ENCODE measurements at regions not wholly inside any gene's neighbourhood (a gene's known extent, or its start where the extent isn't known, plus 50 kb on each side); places are given as distances from the start of the nearest gene placed in this dataset.

DNA sequence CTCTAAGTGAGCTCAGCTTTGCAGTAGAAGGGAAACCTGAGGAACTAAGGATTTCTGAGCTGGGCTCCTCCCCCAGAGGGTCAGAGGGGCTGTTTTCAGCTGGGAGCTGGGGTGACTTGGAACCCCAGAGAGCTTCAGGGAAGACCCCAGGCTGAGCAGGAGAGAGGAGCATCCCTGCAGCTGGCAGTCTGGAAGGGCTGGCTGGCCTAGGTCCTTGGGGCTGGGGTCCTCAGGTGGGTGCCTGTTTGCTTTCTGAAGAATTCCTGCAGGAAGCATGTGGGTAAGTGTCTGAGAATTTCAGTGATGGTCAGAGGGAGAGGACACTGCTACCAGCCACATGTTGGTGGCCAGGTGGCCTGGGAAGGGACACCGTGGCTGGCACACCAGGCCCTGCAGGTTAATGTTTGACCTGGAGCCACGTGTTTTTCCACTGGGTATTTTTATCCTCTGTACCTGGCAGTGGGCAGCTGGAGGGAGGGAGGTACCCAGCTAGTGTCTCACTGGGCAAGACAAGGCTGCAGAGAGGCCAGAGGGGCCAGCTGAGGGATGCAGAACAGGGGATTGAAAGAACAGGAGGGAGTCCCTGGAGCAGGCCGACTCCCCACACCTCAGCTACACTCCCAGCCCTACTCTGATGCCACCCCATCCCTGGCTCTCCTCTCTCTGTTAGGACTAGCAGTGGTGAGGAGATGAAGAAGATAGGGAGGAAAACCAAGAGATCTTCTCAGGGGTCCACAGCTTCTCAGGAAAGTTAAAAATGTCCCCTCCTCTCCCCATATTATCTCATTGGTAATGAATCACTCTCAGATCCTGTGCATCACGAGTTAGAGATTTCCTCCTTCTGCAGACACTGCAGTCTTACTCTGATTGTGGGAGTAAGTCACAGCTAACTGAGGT is 143.6 kb downstream of the VEGFA start:
- Histone ChIP-seq H3K27me3 (ENCODE audit: low read depth) (no peaks in the 10 kb centered on the region), H3K4me1 (peaks cover 11% of the 10 kb centered on the region), H3K9me3 (no peaks in the 10 kb centered on the region), H3K36me3 (replicated peaks) (no peaks in the 10 kb centered on the region; the same call in 1 of the 2 replicates), H3K4me3 (no peak overlapping the region)
- no peak for DNase-seq (ENCODE audit: low spot score in 2 of 2)
- in situ Hi-C loops (cut with MboI; ENCODE audit: low sequenced_read_pairs) = no loop called here

DNA sequence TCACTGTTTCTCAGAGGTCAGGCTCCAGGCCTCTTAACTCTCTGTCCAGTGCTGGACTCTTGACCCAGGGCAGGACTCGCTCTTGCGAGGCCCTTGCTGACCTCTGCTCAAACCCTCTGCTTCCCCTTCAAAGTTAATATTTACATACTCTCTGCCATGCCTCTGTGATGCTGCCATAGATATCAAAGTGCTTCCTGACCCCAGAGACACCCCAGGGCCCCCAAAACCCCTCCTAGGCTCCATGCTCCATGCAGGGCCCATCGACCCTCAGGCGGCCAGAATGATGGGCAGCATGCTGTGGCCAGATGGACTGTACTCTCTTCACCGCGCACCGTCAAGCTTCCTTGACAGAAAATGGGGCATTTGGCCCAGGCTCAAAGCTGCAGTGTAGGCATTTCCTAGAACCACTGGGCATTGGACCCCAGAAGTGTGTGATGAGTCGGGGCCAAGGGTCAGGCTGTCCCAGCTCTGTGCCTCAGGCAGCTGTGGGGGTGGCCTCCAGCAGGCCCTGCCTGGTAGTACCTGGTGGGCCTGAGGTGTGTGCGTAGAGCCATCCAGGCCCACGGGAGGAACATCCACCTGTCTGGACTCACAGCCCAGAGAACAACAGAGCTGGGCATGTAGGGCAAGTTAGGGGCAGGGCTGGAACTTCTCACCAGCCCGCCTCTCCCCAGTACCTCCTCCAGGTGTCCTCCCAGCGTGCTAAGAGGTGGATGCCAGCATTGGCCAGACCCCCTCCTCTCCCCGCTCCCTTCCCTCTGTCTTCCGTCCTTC is 142.8 kb downstream of the VEGFA start:
- in situ Hi-C loops (cut with MboI; ENCODE audit: low sequenced_read_pairs) = no loop called here
- peaks cover 11% of the 10 kb centered on the region for H3K4me1 ChIP-seq

DNA sequence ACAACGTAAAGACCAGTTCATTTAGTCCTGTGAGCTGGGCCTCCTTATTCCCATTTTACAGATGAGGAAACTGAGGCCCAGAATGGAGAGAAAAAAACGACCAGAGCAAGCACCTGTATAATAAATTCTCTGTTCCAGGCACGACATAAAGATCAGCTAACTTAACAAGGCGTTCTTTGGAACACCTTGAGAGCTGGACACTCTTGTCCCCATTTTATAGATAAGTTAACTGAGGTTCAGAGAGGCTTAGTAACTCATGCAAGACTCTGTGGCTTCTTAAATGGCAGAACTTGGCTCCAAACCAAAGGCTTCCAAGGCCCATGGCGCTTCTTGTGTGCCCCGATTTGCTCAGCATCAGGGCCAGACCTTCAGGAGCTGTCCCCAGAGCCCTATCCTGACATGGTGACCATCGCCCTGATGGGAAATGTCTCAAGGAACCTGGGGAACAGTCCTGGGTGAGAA is 142.1 kb downstream of the VEGFA start:
- Histone ChIP-seq H3K4me1 (peaks cover 11% of the 10 kb centered on the region), H3K4me3 (no peak overlapping the region), H3K9me3 (no peaks in the 10 kb centered on the region), H3K27me3 (ENCODE audit: low read depth) (no peaks in the 10 kb centered on the region), H3K36me3 (replicated peaks) (no peaks in the 10 kb centered on the region; the same call in 1 of the 2 replicates)
- DNase-seq (ENCODE audit: low spot score in 2 of 2) = no peak
- in situ Hi-C loops (cut with MboI; ENCODE audit: low sequenced_read_pairs) = no loop called here

More for the DNA sequence above, 142.8 kb downstream of the VEGFA start:
- no peaks in the 10 kb centered on the region for H3K27me3 ChIP-seq (ENCODE audit: low read depth)
- DNase-seq (ENCODE audit: low spot score in 2 of 2) = no peak
- H3K4me3 ChIP-seq = no peak overlapping the region
- no peaks in the 10 kb centered on the region for H3K9me3 ChIP-seq
- no peaks in the 10 kb centered on the region; the same call in 1 of the 2 replicates for H3K36me3 ChIP-seq (replicated peaks)

DNA sequence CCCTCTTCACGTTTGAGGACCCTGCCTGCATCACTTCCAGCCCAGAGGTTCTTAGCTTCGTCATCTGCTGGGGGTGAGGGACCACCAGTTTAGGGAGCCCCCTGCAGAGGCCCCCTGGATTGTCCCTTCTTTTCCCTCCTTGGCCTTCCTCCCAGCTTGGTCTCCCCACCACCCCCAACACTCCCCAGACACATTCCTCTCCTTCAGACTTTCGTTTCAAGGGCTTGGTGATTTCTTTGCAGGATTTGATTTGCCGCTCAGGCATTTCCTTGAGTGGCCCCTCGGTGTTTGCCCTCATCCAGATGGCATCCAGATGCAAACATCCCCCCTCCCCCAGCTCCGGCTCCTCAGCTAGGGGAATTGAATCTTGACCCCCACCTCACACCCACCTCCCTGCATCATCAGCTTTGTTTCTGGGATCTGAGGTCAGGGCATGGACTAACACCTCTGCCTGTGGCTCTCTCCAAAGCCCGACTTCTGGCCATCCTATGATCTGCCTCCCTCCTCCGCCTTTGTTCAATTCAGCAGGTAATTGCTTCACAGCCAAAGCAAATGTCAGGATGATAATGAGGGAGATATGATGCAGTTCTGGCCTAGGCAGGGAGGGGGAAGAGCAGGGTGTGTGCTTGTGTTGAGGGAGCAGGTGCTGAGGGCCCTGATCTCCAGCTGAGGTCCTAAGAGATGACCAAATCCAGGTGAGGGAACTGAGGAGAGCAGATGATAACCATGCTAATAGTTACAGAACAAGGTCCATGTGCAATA is 141.5 kb downstream of the VEGFA start:
- Histone ChIP-seq H3K36me3 (replicated peaks) (no peaks in the 10 kb centered on the region; the same call in 1 of the 2 replicates), H3K4me3 (no peak overlapping the region), H3K4me1 (peaks cover 11% of the 10 kb centered on the region), H3K9me3 (no peaks in the 10 kb centered on the region), H3K27me3 (ENCODE audit: low read depth) (no peaks in the 10 kb centered on the region)
- in situ Hi-C loops (cut with MboI; ENCODE audit: low sequenced_read_pairs) = no loop called here
- DNase-seq (ENCODE audit: low spot score in 2 of 2) = no peak

DNA sequence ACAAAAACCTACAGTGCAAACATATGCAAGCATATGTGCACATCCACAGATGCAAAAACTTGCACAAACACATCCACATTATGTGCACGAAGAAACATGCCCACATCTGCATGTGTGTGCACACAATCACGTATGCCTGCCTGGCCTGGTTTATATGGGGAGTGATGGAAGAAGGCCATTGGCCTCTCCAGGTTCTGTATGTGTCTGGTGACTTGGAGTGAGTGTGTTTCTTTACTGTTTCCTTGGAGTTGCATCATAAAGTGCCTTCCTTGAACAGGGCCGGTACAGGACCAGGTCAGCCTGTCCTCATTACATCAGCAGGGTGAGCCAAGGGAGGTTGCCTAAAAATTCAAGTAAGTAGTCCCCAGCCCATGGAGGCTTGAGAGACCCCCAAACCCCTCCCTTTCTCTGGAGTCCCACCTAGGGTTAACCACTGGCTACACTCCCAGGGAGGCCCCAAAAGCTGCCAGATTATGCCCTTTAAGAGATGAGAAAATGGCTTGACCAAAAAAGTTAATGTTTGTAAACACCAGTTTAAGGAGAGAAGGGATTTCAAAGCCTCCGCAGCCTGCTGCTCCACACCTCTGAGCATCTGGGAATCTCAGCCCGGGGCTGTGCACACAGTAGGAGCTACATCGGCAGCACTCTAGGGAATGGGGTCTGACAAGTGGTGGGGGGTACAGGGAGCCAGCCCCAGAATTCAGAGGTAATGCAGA is 140.8 kb downstream of the VEGFA start:
- no peak for DNase-seq (ENCODE audit: low spot score in 2 of 2)
- in situ Hi-C loops (cut with MboI; ENCODE audit: low sequenced_read_pairs) = no loop called here
- Histone ChIP-seq H3K4me3 (no peak overlapping the region), H3K36me3 (replicated peaks) (no peaks in the 10 kb centered on the region; the same call in 1 of the 2 replicates), H3K4me1 (peaks cover 11% of the 10 kb centered on the region), H3K9me3 (no peaks in the 10 kb centered on the region), H3K27me3 (ENCODE audit: low read depth) (no peaks in the 10 kb centered on the region)

DNA sequence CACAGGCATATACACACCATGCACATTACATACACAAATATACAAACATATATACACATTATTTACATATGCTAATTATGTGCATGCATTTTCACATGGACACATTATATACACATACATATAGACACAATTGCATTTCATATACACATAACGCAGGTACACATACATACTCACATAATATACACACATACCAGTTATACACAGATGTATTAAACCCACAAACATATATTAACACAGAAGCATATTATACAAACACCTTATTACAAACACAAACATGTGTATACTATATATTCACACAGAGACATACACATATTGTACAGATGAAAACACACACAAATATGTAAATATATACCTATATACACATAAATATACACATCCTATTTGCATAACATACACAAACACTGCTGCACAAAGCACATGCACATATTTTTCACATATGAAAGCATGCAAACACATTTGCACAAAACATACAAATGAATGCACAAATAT is 140.2 kb downstream of the VEGFA start:
- no peak for DNase-seq (ENCODE audit: low spot score in 2 of 2)
- no peaks in the 10 kb centered on the region for H3K9me3 ChIP-seq
- no peaks in the 10 kb centered on the region for H3K27me3 ChIP-seq (ENCODE audit: low read depth)
- peaks cover 11% of the 10 kb centered on the region for H3K4me1 ChIP-seq
- no peak overlapping the region for H3K4me3 ChIP-seq
- H3K36me3 ChIP-seq (replicated peaks) = no peaks in the 10 kb centered on the region; the same call in 1 of the 2 replicates
- in situ Hi-C loops (cut with MboI; ENCODE audit: low sequenced_read_pairs) = no loop called here

DNA sequence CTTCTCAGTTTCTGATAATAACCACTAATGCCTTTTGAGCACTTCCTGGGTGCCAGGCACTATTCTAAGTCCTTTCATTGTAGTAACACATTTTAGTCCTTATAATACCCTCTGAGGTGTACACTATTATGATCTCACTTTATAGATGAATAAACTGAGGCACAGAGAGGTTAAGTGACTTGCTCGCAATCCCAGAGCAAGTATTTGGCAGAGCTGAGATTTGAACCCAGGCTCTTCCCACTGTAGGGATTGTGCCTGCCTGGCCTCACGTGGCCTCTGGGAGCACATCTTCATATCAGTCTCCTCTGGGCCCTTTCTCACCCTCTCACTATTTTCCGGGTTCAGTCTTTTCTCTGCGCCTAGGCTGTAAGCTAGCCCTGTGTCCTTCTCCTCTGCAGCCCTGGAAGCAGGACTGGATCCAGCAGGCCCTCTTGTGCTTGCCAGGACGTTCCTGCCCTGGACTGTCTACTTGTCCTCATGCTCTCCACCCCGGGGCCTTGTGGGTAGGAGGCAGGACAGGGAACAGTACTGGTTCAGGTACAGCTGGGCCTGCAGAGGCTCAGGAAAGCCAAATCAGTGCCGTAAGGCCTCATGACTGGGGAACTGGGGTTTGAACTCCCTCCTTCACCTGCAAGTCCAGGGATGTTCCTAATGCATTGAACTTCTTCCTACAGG is 139.6 kb downstream of the VEGFA start:
- in situ Hi-C loops (cut with MboI; ENCODE audit: low sequenced_read_pairs) = no loop called here
- no peak overlapping the region for H3K4me3 ChIP-seq
- no peaks in the 10 kb centered on the region for H3K9me3 ChIP-seq
- no peaks in the 10 kb centered on the region; the same call in 1 of the 2 replicates for H3K36me3 ChIP-seq (replicated peaks)
- no peak for DNase-seq (ENCODE audit: low spot score in 2 of 2)
- peaks cover 11% of the 10 kb centered on the region for H3K4me1 ChIP-seq
- no peaks in the 10 kb centered on the region for H3K27me3 ChIP-seq (ENCODE audit: low read depth)

DNA sequence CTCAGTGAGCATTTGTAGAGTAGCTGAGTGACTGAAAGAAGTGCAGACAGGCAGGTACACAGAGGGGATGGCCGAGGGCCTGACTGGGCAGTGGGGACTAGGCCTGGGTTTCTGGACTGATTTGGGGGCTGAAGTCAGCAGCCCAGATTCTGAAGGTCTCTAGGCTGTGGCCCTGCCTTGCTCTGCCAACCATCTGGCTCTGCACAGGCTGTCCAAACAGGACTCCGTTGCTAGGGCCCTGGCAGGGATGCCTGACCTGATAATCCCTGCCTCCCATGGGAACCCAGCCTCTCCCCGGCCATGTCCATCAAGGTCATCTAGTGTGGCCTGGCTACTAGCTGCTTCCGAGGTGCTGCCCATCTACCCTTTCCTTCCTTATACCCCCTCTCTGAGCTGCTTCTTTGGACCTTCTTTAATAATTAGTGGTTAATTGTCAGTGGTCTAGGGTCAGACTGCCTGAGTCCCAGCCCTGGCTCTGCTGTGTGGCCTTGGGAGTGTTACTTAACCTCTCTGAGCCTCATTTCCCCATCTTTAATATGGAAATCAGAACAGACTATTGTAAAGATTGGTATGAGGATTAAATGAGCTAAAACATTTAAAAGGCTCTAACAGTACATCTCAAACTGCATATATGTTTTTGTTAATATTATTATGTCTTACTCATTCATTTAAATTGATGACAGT is 137.9 kb downstream of the VEGFA start:
- H3K4me3 ChIP-seq = no peak overlapping the region
- H3K27me3 ChIP-seq (ENCODE audit: low read depth) = no peaks in the 10 kb centered on the region
- H3K36me3 ChIP-seq (replicated peaks) = no peaks in the 10 kb centered on the region; the same call in 1 of the 2 replicates
- in situ Hi-C loops (cut with MboI; ENCODE audit: low sequenced_read_pairs) = no loop called here
- H3K4me1 ChIP-seq = peaks cover 11% of the 10 kb centered on the region
- no peaks in the 10 kb centered on the region; the same call in 1 of the 2 replicates for H3K9me3 ChIP-seq
- DNase-seq (ENCODE audit: low spot score in 2 of 2) = no peak

DNA sequence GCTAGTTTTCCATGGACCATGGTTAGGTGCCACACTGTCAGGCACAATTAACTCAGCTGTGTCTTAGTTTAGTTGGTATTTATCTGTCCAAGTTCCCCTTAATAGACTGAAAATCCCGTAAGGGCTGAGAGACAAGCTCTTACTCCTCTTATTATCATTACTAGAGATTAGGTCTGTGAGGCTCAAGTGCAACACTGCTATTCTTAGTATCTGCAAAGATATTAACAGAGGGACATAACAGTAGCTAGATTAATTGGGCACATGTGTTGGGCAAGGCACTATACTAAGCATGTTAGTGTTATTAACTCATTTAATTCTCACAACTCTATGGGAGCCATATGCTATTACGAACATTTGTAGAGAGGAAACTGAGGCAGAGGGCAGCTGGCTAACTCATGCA is 137.3 kb downstream of the VEGFA start:
- Histone ChIP-seq H3K4me3 (no peak overlapping the region), H3K9me3 (no peaks in the 10 kb centered on the region; the same call in 1 of the 2 replicates), H3K4me1 (peaks cover 11% of the 10 kb centered on the region), H3K36me3 (replicated peaks) (no peaks in the 10 kb centered on the region; the same call in 1 of the 2 replicates), H3K27me3 (ENCODE audit: low read depth) (no peaks in the 10 kb centered on the region)
- in situ Hi-C loops (cut with MboI; ENCODE audit: low sequenced_read_pairs) = no loop called here
- no peak for DNase-seq (ENCODE audit: low spot score in 2 of 2)

DNA sequence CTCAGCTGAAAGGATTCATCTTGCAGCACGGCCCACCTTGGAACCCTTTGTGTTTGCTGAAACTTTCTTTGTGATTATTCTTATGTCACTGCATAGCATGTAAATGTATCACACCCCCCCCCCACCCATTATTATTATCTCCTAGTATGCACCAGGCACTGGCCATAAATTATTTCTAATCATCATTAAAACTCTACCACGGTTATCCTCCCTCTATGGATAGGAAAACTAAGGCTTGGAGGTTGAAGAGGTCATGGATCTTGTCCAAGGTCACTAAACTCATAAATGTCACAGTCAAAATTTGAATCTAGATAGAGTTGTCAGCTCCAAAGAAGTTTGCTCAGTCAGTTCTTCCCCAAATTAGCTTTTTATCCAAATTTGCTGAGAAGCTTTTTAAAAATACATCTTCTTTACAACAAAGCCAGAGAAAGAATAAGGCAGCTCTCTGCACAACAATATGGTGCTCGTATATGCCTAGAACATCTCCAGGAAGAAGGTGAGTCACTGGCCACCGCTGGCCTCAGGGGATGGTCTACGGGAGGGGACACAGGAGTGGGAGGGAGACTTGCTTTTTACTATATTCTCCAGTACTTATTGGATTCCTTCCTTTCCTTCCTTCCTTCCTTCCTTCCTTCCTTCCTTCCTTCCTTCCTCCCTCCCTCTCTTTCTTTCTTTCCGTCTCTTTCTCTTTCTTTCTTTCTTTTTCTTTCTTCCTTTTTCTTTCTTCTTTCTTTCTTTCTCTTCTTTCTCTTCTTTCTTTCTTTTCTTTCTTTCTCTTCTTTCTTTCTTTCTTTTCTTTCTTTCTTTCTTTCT is 134.5 kb downstream of the VEGFA start:
- peaks cover 8% of the 10 kb centered on the region for H3K4me1 ChIP-seq
- H3K36me3 ChIP-seq (replicated peaks) = no peaks in the 10 kb centered on the region; the same call in 1 of the 2 replicates
- no peaks in the 10 kb centered on the region for H3K27me3 ChIP-seq (ENCODE audit: low read depth)
- no peaks in the 10 kb centered on the region; the same call in 1 of the 2 replicates for H3K9me3 ChIP-seq
- in situ Hi-C loops (cut with MboI; ENCODE audit: low sequenced_read_pairs) = no loop called here
- no peak for DNase-seq (ENCODE audit: low spot score in 2 of 2)
- H3K4me3 ChIP-seq = no peak overlapping the region

DNA sequence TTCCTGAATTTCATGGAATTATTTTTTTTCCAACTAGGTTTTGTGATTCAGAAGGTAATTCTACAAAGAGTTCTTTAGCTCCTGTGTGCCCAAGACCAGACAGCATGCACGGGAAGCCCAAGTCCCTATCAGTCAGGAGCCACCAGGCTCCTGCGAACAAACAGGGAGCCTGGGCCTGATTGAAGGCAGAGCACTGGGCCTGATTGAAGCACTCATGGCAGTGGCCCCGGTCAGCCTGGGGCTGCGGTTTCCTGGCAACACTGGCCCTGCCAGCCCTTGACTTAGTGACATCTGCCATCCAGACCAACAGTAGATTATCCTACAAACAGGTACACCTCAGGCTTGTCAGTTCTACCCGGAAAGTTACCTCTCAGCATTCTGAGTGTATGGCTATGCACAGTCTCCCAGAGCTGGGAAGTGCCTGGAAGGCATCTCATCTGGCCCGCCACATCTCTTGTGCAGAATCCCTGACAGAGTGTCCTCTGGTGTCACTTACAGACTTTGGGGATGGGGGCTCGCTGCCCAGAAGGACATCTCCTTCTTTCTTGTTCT is 133.8 kb downstream of the VEGFA start:
- in situ Hi-C loops (cut with MboI; ENCODE audit: low sequenced_read_pairs) = no loop called here

More for the DNA sequence above, 133.8 kb downstream of the VEGFA start:
- DNase-seq (ENCODE audit: low spot score in 2 of 2) = no peak
- H3K9me3 ChIP-seq = no peaks in the 10 kb centered on the region; the same call in 1 of the 2 replicates
- H3K27me3 ChIP-seq (ENCODE audit: low read depth) = no peaks in the 10 kb centered on the region
- H3K4me1 ChIP-seq = peaks cover under 1% of the 10 kb centered on the region; the same call in 1 of the 2 replicates
- H3K36me3 ChIP-seq (replicated peaks) = no peaks in the 10 kb centered on the region
- H3K4me3 ChIP-seq = no peak overlapping the region

Measured in HAP-1 (cell line).